DND-41 (cell line): ENCODE measurements at regions not wholly inside any gene's neighbourhood (a gene's known extent, or its start where the extent isn't known, plus 50 kb on each side); places are given as distances from the start of the nearest gene placed in this dataset.

ENCODE experiments used
- ATAC-seq: fragments of 200-7000 bp; cut with Tn5 transposase; 3 replicates; pipeline ENCODE4 v1.9.1; 2021; ENCODE audit warnings: low read depth; ENCODE audit not compliant: insufficient read depth
- DNase-seq: peaks from one replicate; pipeline ENCODE4 v3.0.0-alpha.2; 2020
- H2AFZ ChIP-seq: 2 replicates; pipeline ENCODE4 v1.6.0; 2012; ENCODE audit warnings: low read depth, low read length
- H3K27ac ChIP-seq: 2 replicates; pipeline ENCODE4 v1.5.1; 2012; ENCODE audit warnings: low read length, inconsistent platforms
- H3K27me3 ChIP-seq: fragments of 200-600 bp; sonication (generic); 2 replicates; pipeline ENCODE4 v1.6.0; 2012; ENCODE audit warnings: low read length, mild to moderate bottlenecking, inconsistent platforms; ENCODE audit not compliant: insufficient read depth, poor library complexity
- H3K36me3 ChIP-seq: 2 replicates; pipeline ENCODE4 v1.5.1; 2012; ENCODE audit warnings: low read length, inconsistent platforms; ENCODE audit not compliant: insufficient read depth
- H3K4me1 ChIP-seq: 2 replicates; pipeline ENCODE4 v1.5.1; 2012; ENCODE audit warnings: mild to moderate bottlenecking, low read length; ENCODE audit not compliant: insufficient read depth
- H3K4me2 ChIP-seq: 2 replicates; pipeline ENCODE4 v1.6.0; 2012; ENCODE audit warnings: mild to moderate bottlenecking, moderate library complexity, low read length, inconsistent platforms; ENCODE audit not compliant: insufficient read depth
- H3K4me3 ChIP-seq, 2 experiments: fragments of 200-600 bp in 1 of 2; shearing (Covaris generic) in 1 of 2; 2 replicates each; pipeline ENCODE4 v1.5.1; 2012 to 2016; ENCODE audit warnings: inconsistent platforms in 2 of 2, low read length in 2 of 2, mild to moderate bottlenecking in 2 of 2, low read depth in 1 of 2, moderate library complexity in 1 of 2
- H3K79me2 ChIP-seq: 2 replicates; pipeline ENCODE4 v1.6.0; 2012; ENCODE audit warnings: low read length, inconsistent platforms; ENCODE audit not compliant: insufficient read depth
- H3K9ac ChIP-seq: 2 replicates; pipeline ENCODE4 v1.6.0; 2012; ENCODE audit warnings: low read depth, mild to moderate bottlenecking, inconsistent platforms, low read length, moderate library complexity
- H3K9me3 ChIP-seq: 2 replicates; pipeline ENCODE4 v1.5.1; 2012; ENCODE audit warnings: low read length, moderate library complexity, mild to moderate bottlenecking, inconsistent platforms; ENCODE audit not compliant: insufficient read depth, severe bottlenecking
- H4K20me1 ChIP-seq: 2 replicates; pipeline ENCODE4 v1.6.0; 2012; ENCODE audit warnings: low read length; ENCODE audit not compliant: insufficient read depth
- CTCF ChIP-seq: IDR thresholded peaks from 2 replicates; pipeline ENCODE4 v1.5.1; 2012; ENCODE audit warnings: borderline replicate concordance, low read length, moderate library complexity, mild to moderate bottlenecking; ENCODE audit not compliant: poor library complexity, severe bottlenecking; ENCODE audit errors: extremely low read depth
- EZH2 ChIP-seq: IDR thresholded peaks from 3 replicates; pipeline ENCODE4 v1.6.1; 2012; ENCODE audit warnings: borderline replicate concordance, low read depth, mild to moderate bottlenecking, moderate library complexity, low read length, inconsistent platforms; ENCODE audit not compliant: severe bottlenecking

GRCh38 chr6:9009931-9010330 lies 574.6 kb upstream of the SLC35B3 start:
- Histone ChIP-seq H3K4me2 (no peak overlapping the region), H3K4me1 (no peaks in the 10 kb centered on the region), H2AFZ (no peak overlapping the region), H3K9me3 (peaks cover 2% of the 10 kb centered on the region), H3K79me2 (no peaks in the 10 kb centered on the region), H3K36me3 (no peaks in the 10 kb centered on the region), H4K20me1 (no peaks in the 10 kb centered on the region), H3K27ac (no peak overlapping the region), H3K9ac (no peak overlapping the region), H3K4me3 (no peak overlapping the region), H3K27me3 (no peaks in the 10 kb centered on the region)
- TF ChIP-seq EZH2 (no peak), CTCF (no peak)
- DNase-seq (no peak), ATAC-seq (no peak)

- no peaks in the 10 kb centered on the region for H3K36me3 ChIP-seq
- no peaks in the 10 kb centered on the region for H3K27me3 ChIP-seq
- no peaks in the 10 kb centered on the region for H3K79me2 ChIP-seq
- no peaks in the 10 kb centered on the region for H4K20me1 ChIP-seq
- H3K9me3 ChIP-seq = peaks cover 2% of the 10 kb centered on the region
- no peak overlapping the region for H3K4me3 ChIP-seq
- TF ChIP-seq CTCF = no peak
- TF ChIP-seq EZH2 = no peak
- H3K27ac ChIP-seq = no peak overlapping the region
- ATAC-seq (no peak), DNase-seq (no peak)
- no peak overlapping the region for H3K4me2 ChIP-seq
- no peak overlapping the region for H3K9ac ChIP-seq
- no peak overlapping the region for H2AFZ ChIP-seq
- no peaks in the 10 kb centered on the region for H3K4me1 ChIP-seq
Measured at GRCh38 chr6:9007027-9007426, 571.7 kb upstream of the SLC35B3 start.

- H3K9ac ChIP-seq = no peak overlapping the region
- no peak overlapping the region for H2AFZ ChIP-seq
- H3K4me2 ChIP-seq = no peak overlapping the region
- no peak overlapping the region for H3K4me3 ChIP-seq
- H3K79me2 ChIP-seq = no peaks in the 10 kb centered on the region
- H3K27me3 ChIP-seq = no peaks in the 10 kb centered on the region
- H3K27ac ChIP-seq = no peak overlapping the region
- TF ChIP-seq EZH2 (no peak), CTCF (no peak)
- ATAC-seq = no peak
- H3K4me1 ChIP-seq = no peaks in the 10 kb centered on the region
- no peaks in the 10 kb centered on the region for H4K20me1 ChIP-seq
- DNase-seq = no peak
- H3K9me3 ChIP-seq = peaks cover 2% of the 10 kb centered on the region
- H3K36me3 ChIP-seq = no peaks in the 10 kb centered on the region
Measured at GRCh38 chr6:9002833-9003232, 567.5 kb upstream of the SLC35B3 start.

DNA sequence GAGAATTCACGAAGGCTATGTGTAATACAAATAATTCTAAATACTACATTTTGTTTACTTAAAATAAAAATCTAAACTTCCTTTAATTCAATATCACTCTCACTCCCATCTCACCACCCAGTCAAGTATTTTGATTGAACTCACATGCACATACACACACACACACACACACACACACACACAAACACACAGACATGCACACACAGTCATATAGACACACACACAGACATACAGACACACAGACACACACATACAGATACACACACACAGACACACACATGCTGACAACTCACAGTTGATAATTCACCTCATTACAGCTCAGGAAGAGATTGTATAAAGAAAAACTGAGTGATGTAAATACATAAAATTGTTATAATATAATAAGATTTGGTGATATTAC lies 559.8 kb upstream of the SLC35B3 start:
- H3K9ac ChIP-seq = no peak overlapping the region
- H4K20me1 ChIP-seq = no peaks in the 10 kb centered on the region
- H3K27me3 ChIP-seq = no peaks in the 10 kb centered on the region
- no peak overlapping the region for H3K4me2 ChIP-seq
- H3K9me3 ChIP-seq = no peaks in the 10 kb centered on the region
- H3K36me3 ChIP-seq = no peaks in the 10 kb centered on the region
- TF ChIP-seq EZH2 (no peak), CTCF (no peak)
- H2AFZ ChIP-seq = no peak overlapping the region
- no peaks in the 10 kb centered on the region for H3K79me2 ChIP-seq
- H3K4me3 ChIP-seq = no peak overlapping the region
- no peak overlapping the region for H3K27ac ChIP-seq
- DNase-seq (no peak), ATAC-seq (no peak)
- H3K4me1 ChIP-seq = no peaks in the 10 kb centered on the region
